SU-DHL-6 (cell line): ENCODE measurements at regions not wholly inside any gene's neighbourhood (a gene's known extent, or its start where the extent isn't known, plus 50 kb on each side); places are given as distances from the start of the nearest gene placed in this dataset.

ENCODE experiments used
- H2AFZ ChIP-seq: fragments of 200-600 bp; sonication (generic); 2 replicates; pipeline ENCODE4 v1.6.1; 2014; ENCODE audit warnings: low read depth, mild to moderate bottlenecking, moderate library complexity, mixed read lengths, antibody characterized with exemption, low read length; ENCODE audit not compliant: severe bottlenecking
- H3F3A ChIP-seq: fragments of 200-600 bp; shearing (Covaris generic); 2 replicates; pipeline ENCODE4 v1.6.0; 2016; ENCODE audit warnings: antibody characterized with exemption, mild to moderate bottlenecking; ENCODE audit not compliant: insufficient read depth
- H3K27ac ChIP-seq: fragments of 200-600 bp; sonication (generic); 2 replicates; pipeline ENCODE4 v1.5.1; 2016; ENCODE audit warnings: low read depth, mild to moderate bottlenecking, low read length, moderate library complexity, mixed read lengths
- H3K27me3 ChIP-seq: fragments of 200-600 bp; sonication (generic), shearing (Covaris generic); 2 replicates; pipeline ENCODE4 v1.6.0; 2014; ENCODE audit warnings: mild to moderate bottlenecking, low read length
- H3K36me3 ChIP-seq: fragments of 200-600 bp; sonication (generic); 2 replicates; pipeline ENCODE4 v1.6.1; 2014; ENCODE audit warnings: mild to moderate bottlenecking, low read length, mixed read lengths
- H3K4me2 ChIP-seq: fragments of 300-600, 200-600 bp; shearing (Covaris generic), sonication (generic); 2 replicates; pipeline ENCODE4 v1.6.0; 2014; ENCODE audit warnings: low read length, low read depth, mild to moderate bottlenecking; ENCODE audit not compliant: poor library complexity, severe bottlenecking
- H3K4me3 ChIP-seq: fragments of 200-600 bp; sonication (generic); 2 replicates; pipeline ENCODE4 v1.5.1; 2014; ENCODE audit warnings: antibody characterized with exemption, low read length, mild to moderate bottlenecking, mixed read lengths; ENCODE audit not compliant: insufficient read depth, poor library complexity, severe bottlenecking
- H3K79me2 ChIP-seq: fragments of 200-600 bp; sonication (generic); 2 replicates; pipeline ENCODE4 v1.6.1; 2014; ENCODE audit warnings: mild to moderate bottlenecking, low read length, moderate library complexity; ENCODE audit not compliant: insufficient read depth
- H3K9ac ChIP-seq: fragments of 200-600 bp; sonication (generic); 2 replicates; pipeline ENCODE4 v1.7.0; 2014; ENCODE audit warnings: mild to moderate bottlenecking, low read length
- H3K9me2 ChIP-seq: fragments of 200-600 bp; sonication (generic); replicated peaks from 2 replicates; pipeline ENCODE4 v1.6.1; 2014; ENCODE audit warnings: low read length; ENCODE audit not compliant: insufficient read depth
- H3K9me3 ChIP-seq: fragments of 200-600 bp; sonication (generic); 2 replicates; pipeline ENCODE4 v1.6.1; 2014; ENCODE audit warnings: low read length, mixed read lengths; ENCODE audit not compliant: insufficient read depth
- H4K20me1 ChIP-seq: fragments of 200-600 bp; sonication (generic); 2 replicates; pipeline ENCODE4 v1.6.1; 2014; ENCODE audit warnings: low read depth, mild to moderate bottlenecking, antibody characterized with exemption, low read length, moderate library complexity, mixed read lengths
- CTCF ChIP-seq: fragments of 200-600 bp; sonication (generic); IDR thresholded peaks from one replicate; pipeline ENCODE4 v1.5.1; 2017; ENCODE audit warnings: antibody characterized with exemption, mild to moderate bottlenecking, low read length, moderate library complexity; ENCODE audit not compliant: insufficient read depth, poor library complexity, severe bottlenecking
- EZH2phosphoT487 ChIP-seq: fragments of 200-600 bp; sonication (generic), shearing (Covaris generic); conservative IDR thresholded peaks from 2 replicates; pipeline ENCODE4 v1.6.1; 2018; ENCODE audit warnings: mild to moderate bottlenecking, antibody characterized with exemption, low read length, moderate library complexity, mixed read lengths

GRCh38 chr6:113758826-113759574 lies 98.1 kb upstream of the MARCKS start:
- no peak overlapping the region for H3K4me2 ChIP-seq
- no peak for TF ChIP-seq EZH2phosphoT487
- no peak for TF ChIP-seq CTCF
- H2AFZ ChIP-seq, result no peak overlapping the region
- H3K36me3 ChIP-seq, result no peaks in the 10 kb centered on the region
- no peaks in the 10 kb centered on the region for H3K9me2 ChIP-seq
- no peaks in the 10 kb centered on the region for H3K9me3 ChIP-seq
- no peaks in the 10 kb centered on the region for H3K79me2 ChIP-seq
- no peak overlapping the region for H3K27ac ChIP-seq
- H4K20me1 ChIP-seq, result no peaks in the 10 kb centered on the region
- H3K27me3 ChIP-seq, result no peaks in the 10 kb centered on the region
- no peaks in the 10 kb centered on the region for H3F3A ChIP-seq
- H3K9ac ChIP-seq, result no peak overlapping the region
- no peak overlapping the region for H3K4me3 ChIP-seq

GRCh38 chr6:113762641-113763040 lies 94.5 kb upstream of the MARCKS start:
- Histone ChIP-seq H3K4me3 (no peak overlapping the region), H3K9ac (no peak overlapping the region), H3K27ac (no peak overlapping the region)

GRCh38 chr6:113763311-113763766 lies 93.8 kb upstream of the MARCKS start:
- H3K4me2 ChIP-seq, result no peak overlapping the region
- no peak overlapping the region for H3K27ac ChIP-seq
- no peaks in the 10 kb centered on the region for H3K36me3 ChIP-seq
- H3K9me3 ChIP-seq, result no peaks in the 10 kb centered on the region
- no peak overlapping the region for H2AFZ ChIP-seq
- TF ChIP-seq EZH2phosphoT487 (no peak), CTCF (no peak)
- H3K9ac ChIP-seq, result no peak overlapping the region
- H3F3A ChIP-seq, result no peaks in the 10 kb centered on the region
- no peaks in the 10 kb centered on the region for H4K20me1 ChIP-seq
- no peaks in the 10 kb centered on the region for H3K27me3 ChIP-seq
- no peak overlapping the region for H3K4me3 ChIP-seq
- H3K79me2 ChIP-seq, result no peaks in the 10 kb centered on the region
- H3K9me2 ChIP-seq, result no peaks in the 10 kb centered on the region

More at GRCh38 chr6:113762641-113763040, 94.5 kb upstream of the MARCKS start:
- Histone ChIP-seq H3K36me3 (no peaks in the 10 kb centered on the region), H3K79me2 (no peaks in the 10 kb centered on the region), H3K4me2 (no peak overlapping the region), H3K9me2 (no peaks in the 10 kb centered on the region), H4K20me1 (no peaks in the 10 kb centered on the region), H3F3A (no peaks in the 10 kb centered on the region), H3K9me3 (no peaks in the 10 kb centered on the region), H2AFZ (no peak overlapping the region), H3K27me3 (no peaks in the 10 kb centered on the region)
- TF ChIP-seq EZH2phosphoT487, result no peak
- no peak for TF ChIP-seq CTCF
